ACC112 (cell line): ENCODE measurements at regions not wholly inside any gene's neighbourhood (a gene's known extent, or its start where the extent isn't known, plus 50 kb on each side); places are given as distances from the start of the nearest gene placed in this dataset.

Experiments
- H2AFZ ChIP-seq: fragments of 200-600 bp; sonication (generic); one replicate; pipeline ENCODE4 v1.6.0; 2017; ENCODE audit warnings: antibody characterized with exemption, low read length; ENCODE audit not compliant: unreplicated experiment
- H3K27ac ChIP-seq: fragments of 200-600 bp; sonication (generic); 2 replicates; pipeline ENCODE4 v1.5.1; 2014; ENCODE audit warnings: low read depth, mild to moderate bottlenecking, antibody characterized with exemption, low read length, moderate library complexity
- H3K27me3 ChIP-seq: fragments of 200-600 bp; sonication (generic); 2 replicates; pipeline ENCODE4 v1.6.1; 2014; ENCODE audit warnings: mild to moderate bottlenecking, antibody characterized with exemption, low read length, moderate library complexity, mixed read lengths; ENCODE audit not compliant: insufficient read depth
- H3K36me3 ChIP-seq: fragments of 200-600 bp; sonication (generic); 2 replicates; pipeline ENCODE4 v1.6.1; 2016; ENCODE audit warnings: mild to moderate bottlenecking, antibody characterized with exemption, low read length, moderate library complexity, mixed read lengths; ENCODE audit not compliant: insufficient read depth
- H3K4me1 ChIP-seq: fragments of 200-600 bp; sonication (generic); one replicate; pipeline ENCODE4 v1.6.1; 2016; ENCODE audit warnings: low read length, mixed read lengths; ENCODE audit not compliant: insufficient read depth, unreplicated experiment, control insufficient read depth
- H3K4me3 ChIP-seq: fragments of 200-600 bp; sonication (generic); 2 replicates; pipeline ENCODE4 v1.5.1; 2014; ENCODE audit warnings: mild to moderate bottlenecking, low read depth, low read length
- H3K79me2 ChIP-seq: fragments of 200-600 bp; sonication (generic); one replicate; pipeline ENCODE4 v1.6.0; 2016; ENCODE audit warnings: low read length; ENCODE audit not compliant: control insufficient read depth, unreplicated experiment, insufficient read depth

DNA sequence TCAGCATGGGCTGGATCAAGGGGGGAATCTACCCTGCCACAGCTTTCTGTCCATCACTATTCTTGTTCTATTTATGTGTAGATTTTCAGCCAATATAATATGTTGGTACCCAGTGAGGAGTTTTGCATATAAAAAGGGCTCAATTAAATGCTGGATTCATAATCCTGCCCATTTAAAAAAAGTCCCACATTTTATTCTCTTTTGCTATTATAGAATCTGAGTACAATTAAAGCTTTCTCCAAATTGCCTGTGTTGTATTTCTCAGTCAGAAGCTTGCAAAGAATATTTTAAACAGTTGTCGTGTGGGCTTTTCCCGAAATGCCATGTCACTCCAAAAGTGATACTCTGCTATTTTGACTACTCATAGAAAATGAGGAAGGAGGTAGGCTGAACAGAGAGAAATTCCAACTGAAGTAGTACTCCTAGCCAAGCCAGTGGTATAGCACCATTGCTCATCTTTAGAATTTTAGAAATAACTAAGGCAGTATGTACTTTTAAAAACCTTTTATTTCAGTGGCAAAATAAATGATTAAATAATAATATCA is 108.3 kb upstream of the HDAC9 start:
- H3K79me2 ChIP-seq, result no peaks in the 10 kb centered on the region
- H3K4me1 ChIP-seq, result peaks cover 27% of the 10 kb centered on the region
- H3K27me3 ChIP-seq, result no peaks in the 10 kb centered on the region
- H3K4me3 ChIP-seq, result no peak overlapping the region
- H2AFZ ChIP-seq, result no peak overlapping the region
- no peak overlapping the region for H3K27ac ChIP-seq
- H3K36me3 ChIP-seq, result no peaks in the 10 kb centered on the region

DNA sequence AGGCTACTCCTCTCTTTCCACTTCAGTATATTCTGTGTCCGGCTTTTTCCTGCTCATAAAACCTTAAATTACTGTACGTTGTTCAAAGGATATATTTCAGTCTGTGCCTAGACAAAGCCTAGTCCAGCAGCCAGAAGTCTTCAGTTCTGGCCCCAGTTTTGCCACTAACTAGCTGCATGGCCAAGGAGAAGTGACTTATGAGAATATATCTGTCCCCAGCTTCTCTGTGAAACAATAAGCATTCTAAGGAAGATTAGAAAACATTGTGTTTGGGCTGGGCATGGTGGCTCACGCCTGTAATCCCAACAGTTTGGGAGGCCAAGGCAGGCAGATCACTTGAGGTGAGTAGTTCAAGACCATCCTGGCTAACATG is 105.0 kb upstream of the HDAC9 start:
- Histone ChIP-seq H3K36me3 (no peaks in the 10 kb centered on the region), H3K27me3 (no peaks in the 10 kb centered on the region), H3K4me3 (peak overlapping the region; percentile 3; the same call in 1 of the 2 replicates), H2AFZ (peak overlapping the region; percentile 87), H3K27ac (peak overlapping the region; percentile 71), H3K79me2 (no peaks in the 10 kb centered on the region), H3K4me1 (peaks cover 27% of the 10 kb centered on the region)

DNA sequence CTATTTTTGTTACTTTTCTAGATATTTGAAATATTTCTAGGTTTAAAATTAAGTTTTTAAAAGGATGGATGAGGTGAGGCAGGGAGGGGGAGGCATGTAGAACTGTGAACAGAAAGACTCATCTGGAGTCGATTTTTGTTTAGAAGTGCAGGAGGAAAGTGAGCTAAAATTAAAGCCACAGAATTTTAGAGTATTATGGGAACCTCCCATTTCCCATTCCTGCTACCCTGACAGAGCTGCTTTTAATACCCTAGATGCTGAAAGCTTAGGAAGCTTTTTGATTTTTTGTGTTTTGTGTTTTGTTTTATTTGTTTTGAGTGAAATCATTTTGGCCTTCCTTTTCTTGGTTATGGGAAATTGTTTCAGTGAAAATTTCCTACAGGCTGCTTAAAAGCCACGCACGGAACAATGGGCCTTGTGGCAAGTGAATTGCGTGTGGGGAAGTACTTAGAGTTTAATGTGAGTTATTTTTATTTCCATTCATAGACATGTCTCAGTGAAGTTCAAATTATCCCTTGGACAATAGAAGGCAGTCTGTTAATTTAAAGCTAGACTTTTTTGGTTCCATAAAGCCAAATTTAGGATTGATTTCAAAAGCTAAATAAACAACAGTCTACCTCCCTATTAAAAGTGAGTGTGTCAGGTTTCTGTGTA is 102.0 kb upstream of the HDAC9 start:
- no peaks in the 10 kb centered on the region for H3K27me3 ChIP-seq
- H3K4me3 ChIP-seq, result no peak overlapping the region
- H3K36me3 ChIP-seq, result no peaks in the 10 kb centered on the region
- H2AFZ ChIP-seq, result no peak overlapping the region
- peaks cover 22% of the 10 kb centered on the region for H3K4me1 ChIP-seq
- no peak overlapping the region for H3K27ac ChIP-seq
- H3K79me2 ChIP-seq, result no peaks in the 10 kb centered on the region

DNA sequence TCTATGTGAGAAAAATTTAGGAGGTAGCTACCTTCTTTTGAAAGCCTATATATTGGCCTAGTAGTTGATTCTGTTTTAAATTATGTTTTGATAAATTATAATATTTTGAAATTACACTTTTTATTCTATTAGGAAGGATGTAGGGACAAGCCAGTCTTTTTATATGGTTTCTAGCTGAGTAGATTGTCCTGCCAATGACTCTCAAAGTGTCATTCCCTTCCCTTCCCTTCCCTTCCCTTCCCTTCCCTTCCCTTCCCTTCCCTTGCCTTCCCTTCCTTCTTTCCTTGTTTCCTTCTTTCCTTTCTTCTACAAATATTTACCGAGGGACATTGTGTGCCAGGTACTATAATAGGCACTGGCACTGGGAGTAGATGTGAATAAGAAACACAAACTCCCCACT is 99.7 kb upstream of the HDAC9 start:
- Histone ChIP-seq H2AFZ (no peak overlapping the region), H3K79me2 (no peaks in the 10 kb centered on the region), H3K27me3 (no peaks in the 10 kb centered on the region), H3K36me3 (no peaks in the 10 kb centered on the region), H3K4me3 (no peak overlapping the region), H3K4me1 (peaks cover 7% of the 10 kb centered on the region), H3K27ac (no peak overlapping the region)

DNA sequence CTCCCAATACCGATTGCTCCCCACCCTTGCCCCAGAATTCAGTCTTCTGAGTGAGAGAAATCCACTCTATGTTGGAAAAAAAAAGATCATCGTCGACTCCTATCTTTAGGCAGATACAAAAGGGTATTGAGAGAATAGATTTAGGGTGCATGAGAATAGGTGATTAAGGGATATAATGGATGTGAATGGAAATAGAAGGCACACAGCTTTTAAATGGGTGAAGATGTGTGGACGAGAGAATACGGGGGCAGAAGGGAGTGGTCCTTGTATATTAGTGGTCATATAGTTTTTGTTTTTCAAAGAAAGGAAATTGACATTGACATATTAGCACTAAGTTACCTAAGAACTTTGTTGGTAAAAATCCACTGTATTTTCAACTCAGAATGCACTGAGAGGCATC is 98.6 kb upstream of the HDAC9 start:
- Histone ChIP-seq H3K27me3 (no peaks in the 10 kb centered on the region), H3K4me3 (no peak overlapping the region), H3K79me2 (no peaks in the 10 kb centered on the region), H2AFZ (no peak overlapping the region), H3K4me1 (peaks cover 7% of the 10 kb centered on the region), H3K27ac (no peak overlapping the region), H3K36me3 (no peaks in the 10 kb centered on the region)

DNA sequence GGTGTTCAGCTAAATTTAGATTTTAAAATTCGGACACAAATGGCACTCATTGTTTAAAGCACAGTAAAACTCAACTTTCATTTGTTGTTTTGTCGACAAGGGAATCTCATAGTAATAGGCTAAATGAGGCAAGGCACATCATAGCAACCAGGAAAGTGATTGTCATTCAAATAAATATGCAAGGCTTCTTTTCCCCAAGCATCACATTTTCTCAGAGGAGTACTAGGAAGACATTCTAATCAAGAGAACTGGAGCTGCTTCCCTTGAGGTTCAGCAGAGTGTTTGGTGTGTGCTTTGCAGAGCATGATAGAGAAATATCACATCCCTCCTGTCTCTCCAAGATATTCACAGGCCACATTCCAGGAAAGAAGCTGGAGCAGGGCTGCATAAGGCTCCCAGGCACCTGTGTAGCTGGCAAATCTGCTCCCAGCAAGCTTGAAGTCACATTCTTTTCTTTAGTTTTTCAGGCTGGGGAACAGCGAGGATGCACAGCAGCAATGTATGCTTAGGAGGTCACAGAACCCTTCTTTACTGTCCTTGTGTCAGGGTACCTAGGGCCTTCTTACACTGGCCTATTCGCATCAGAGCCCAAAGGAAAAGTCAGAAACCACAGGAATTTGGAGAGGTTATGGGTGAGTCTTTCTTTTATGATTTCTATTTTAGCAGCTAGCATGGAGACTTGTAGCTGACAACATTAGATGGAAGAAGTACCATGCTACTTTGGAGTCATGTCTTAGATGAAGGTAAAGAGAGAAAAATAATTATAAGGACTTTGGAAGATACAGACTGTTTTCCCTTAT is 95.9 kb upstream of the HDAC9 start:
- peaks cover 15% of the 10 kb centered on the region for H3K4me1 ChIP-seq
- no peak overlapping the region for H2AFZ ChIP-seq
- no peaks in the 10 kb centered on the region for H3K36me3 ChIP-seq
- H3K79me2 ChIP-seq, result no peaks in the 10 kb centered on the region
- H3K4me3 ChIP-seq, result no peak overlapping the region
- no peaks in the 10 kb centered on the region for H3K27me3 ChIP-seq
- no peak overlapping the region for H3K27ac ChIP-seq

DNA sequence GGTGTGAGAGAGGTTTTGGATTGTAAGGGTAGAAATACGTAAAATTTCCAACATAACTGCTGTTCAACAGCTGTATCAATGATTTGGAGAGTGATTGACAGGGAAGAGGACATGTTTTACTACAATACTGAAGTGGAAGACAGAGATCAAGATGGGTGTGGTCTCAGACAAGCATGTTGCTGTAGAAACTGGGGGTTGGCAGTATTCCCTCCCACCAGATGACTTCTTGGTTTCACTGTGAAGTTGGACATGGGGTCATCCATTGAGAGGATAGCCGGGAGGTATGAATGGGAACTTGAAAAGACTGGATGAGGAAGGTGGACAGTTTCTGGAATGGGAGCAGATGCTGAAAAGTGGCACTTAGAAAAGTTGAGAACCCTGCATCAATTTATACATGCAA is 95.3 kb upstream of the HDAC9 start:
- Histone ChIP-seq H3K4me1 (peaks cover 15% of the 10 kb centered on the region), H3K36me3 (no peaks in the 10 kb centered on the region), H3K27ac (no peak overlapping the region), H3K27me3 (no peaks in the 10 kb centered on the region), H3K79me2 (no peaks in the 10 kb centered on the region), H3K4me3 (no peak overlapping the region), H2AFZ (no peak overlapping the region)

DNA sequence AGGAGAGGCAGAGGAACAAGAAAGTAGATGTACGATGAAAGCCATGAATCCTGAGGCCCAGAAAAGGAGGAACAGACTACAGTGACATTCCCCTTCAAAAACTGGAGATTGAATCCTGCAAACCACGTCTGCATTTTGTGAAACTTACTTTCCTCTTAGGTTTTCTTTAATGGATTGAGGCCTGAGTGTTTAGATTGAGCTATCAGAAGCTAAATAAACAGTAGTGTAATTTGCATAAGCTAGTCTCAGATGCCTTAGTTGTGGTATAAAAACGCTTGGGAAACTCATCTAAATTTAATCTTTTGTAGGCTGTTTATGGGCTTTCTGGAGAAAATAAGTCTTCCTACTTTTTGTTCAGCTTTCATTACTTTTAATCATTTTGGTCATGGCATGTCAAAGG is 94.8 kb upstream of the HDAC9 start:
- H2AFZ ChIP-seq, result no peak overlapping the region
- no peaks in the 10 kb centered on the region for H3K36me3 ChIP-seq
- no peaks in the 10 kb centered on the region for H3K79me2 ChIP-seq
- H3K27me3 ChIP-seq, result no peaks in the 10 kb centered on the region
- no peak overlapping the region for H3K4me3 ChIP-seq
- H3K4me1 ChIP-seq, result peaks cover 15% of the 10 kb centered on the region
- H3K27ac ChIP-seq, result no peak overlapping the region

DNA sequence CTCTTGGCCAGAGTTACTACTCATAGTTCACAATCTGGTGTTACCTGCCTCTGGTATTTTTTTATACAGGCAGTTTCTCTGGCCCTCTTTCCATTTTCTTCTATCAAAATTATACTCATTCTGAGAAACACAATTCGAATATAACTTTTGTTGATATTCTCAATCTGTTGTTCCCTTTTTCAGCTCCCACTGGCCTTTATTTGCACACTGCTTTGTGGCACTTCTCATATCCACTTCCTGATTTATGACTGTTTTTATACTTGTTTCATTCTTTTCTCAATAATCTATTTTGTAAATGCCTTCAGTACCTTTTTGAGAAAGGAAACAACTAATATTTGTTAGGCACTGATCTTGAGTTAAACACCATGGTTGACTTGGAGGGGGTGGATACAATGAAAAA is 93.8 kb upstream of the HDAC9 start:
- Histone ChIP-seq H3K4me1 (peaks cover 15% of the 10 kb centered on the region), H3K4me3 (no peak overlapping the region), H3K27ac (no peak overlapping the region), H3K79me2 (no peaks in the 10 kb centered on the region), H3K27me3 (no peaks in the 10 kb centered on the region), H3K36me3 (no peaks in the 10 kb centered on the region), H2AFZ (no peak overlapping the region)

DNA sequence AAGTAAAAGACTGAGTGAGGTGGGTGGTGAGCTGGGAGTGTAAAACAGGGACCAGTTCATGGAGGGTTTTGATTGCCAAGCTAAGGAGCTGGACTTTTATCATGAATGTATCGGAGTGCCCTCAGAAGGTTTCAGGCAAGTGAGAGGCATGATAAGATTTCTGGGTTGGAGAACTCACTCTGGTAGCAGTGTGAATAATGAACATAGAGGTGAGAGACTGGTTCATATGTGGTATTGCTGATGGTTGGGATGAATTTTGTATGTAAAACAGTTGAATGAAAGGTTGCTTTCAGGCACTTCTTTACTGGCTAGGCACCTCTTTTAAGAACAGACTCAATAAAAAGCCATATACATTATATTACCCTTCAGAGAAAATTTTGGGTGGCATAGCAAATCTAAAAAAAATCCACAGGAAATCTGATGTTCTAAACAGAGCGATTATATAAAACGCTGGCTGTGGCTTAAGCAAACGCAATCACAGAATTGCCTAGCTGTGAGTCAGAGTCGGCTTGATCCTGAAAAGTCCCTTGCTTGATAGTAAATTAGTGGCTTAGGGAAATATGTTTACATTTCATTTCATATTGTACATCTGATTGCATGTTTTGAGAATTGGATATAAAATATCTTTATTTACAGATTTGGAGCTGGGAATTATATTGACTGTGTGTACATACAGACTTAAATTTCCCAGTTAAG is 92.9 kb upstream of the HDAC9 start:
- no peaks in the 10 kb centered on the region for H3K36me3 ChIP-seq
- H3K4me1 ChIP-seq, result peaks cover 15% of the 10 kb centered on the region
- H2AFZ ChIP-seq, result peak overlapping the region; percentile 25
- H3K4me3 ChIP-seq, result no peak overlapping the region
- no peaks in the 10 kb centered on the region for H3K79me2 ChIP-seq
- no peak overlapping the region for H3K27ac ChIP-seq
- no peaks in the 10 kb centered on the region for H3K27me3 ChIP-seq
